Inflammatory macrophage (primary cell): ENCODE measurements at regions not wholly inside any gene's neighbourhood (a gene's known extent, or its start where the extent isn't known, plus 50 kb on each side); places are given as distances from the start of the nearest gene placed in this dataset.
A peak's percentile ranks its signal among the peaks of the same experiment; 100 is the strongest.
"Not testable (repeated sequence)": the region's sequence is repeated elsewhere in the genome, so short reads cannot be mapped to it uniquely, and the experiment has no call there.

Experiments used
- DNase-seq, 2 donors: peaks; one replicate each; pipeline ENCODE4 v3.0.0-alpha.2; 2020 to 2022

DNA sequence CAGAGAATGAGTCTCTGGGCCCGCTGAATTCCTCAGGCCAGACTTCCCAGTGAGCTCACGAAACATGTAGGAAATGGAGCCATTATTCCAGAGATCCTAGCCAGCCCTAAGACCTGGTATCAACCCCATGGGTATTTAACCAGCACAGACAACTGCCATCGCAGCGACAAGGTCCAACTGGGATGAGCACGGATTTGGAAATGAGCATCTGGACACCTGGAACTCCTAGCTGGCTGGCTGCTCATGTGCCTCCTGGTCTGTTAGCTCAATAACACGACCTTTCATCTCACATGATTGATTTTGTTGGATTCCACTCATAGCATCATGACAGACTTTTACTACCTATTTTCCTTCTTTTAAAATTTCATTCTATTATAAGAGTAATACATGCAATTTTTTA lies 51.0 kb downstream of the POU3F3 start:
- no peak for DNase-seq

- DNase-seq, result no peak
Observed at GRCh38 chr2:104909317-104909716, 55.4 kb downstream of the POU3F3 start.

GRCh38 chr2:104914509-104914908 lies 60.6 kb downstream of the POU3F3 start:
- DNase-seq, result no peak

- no peak for DNase-seq
Observed at GRCh38 chr2:104915107-104915793, 61.3 kb downstream of the POU3F3 start.

GRCh38 chr2:104919127-104919526 lies 65.2 kb downstream of the POU3F3 start:
- no peak for DNase-seq

- DNase-seq, result no peak
Observed at GRCh38 chr2:104923665-104924064, 69.8 kb downstream of the POU3F3 start.

DNA sequence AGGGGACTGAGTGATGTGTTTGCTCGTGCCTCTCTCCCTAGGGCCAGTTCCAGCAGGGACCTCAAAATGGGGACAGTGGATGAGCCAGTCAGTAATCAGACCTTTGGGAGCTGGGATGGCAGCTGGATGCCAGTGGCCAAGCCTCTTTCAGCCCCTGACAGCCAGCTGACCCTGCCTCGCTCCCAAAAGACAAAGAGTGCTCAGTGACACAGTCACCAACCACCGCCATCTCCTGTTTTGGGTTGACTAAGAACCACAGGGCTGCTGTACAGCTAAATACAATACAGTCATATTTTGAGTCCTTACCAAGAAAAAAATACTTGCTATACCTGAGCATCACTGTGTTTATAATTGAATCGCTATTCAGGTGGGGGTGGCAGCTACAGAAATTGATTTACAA lies 75.7 kb downstream of the POU3F3 start:
- DNase-seq, result no peak

- DNase-seq, result no peak
Observed at GRCh38 chr2:104930732-104931131, 76.8 kb downstream of the POU3F3 start.

GRCh38 chr2:104932243-104932642 lies 78.3 kb downstream of the POU3F3 start:
- DNase-seq, result no peak

GRCh38 chr2:104933151-104933917 lies 79.4 kb downstream of the POU3F3 start:
- DNase-seq, result no peak

DNA sequence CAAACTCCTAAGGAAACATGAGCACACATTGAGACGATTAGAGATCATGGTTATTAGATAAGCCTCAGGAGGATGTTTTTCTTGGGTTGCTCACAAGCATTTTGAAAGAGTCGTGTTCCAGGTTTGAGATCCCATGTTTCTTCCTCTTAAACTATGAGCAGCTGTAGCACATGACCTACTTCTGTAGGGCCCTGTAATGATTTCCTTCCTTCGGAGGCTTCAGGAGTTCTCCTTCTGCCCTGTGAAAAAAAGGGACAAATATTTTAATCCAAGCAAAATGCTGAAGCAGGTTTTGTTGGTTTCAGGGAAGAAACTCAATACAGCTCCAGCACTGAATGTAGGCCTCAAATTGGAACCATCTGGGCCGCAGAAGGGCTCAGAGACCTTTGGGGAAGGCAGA lies 82.6 kb downstream of the POU3F3 start:
- DNase-seq, result no peak

DNA sequence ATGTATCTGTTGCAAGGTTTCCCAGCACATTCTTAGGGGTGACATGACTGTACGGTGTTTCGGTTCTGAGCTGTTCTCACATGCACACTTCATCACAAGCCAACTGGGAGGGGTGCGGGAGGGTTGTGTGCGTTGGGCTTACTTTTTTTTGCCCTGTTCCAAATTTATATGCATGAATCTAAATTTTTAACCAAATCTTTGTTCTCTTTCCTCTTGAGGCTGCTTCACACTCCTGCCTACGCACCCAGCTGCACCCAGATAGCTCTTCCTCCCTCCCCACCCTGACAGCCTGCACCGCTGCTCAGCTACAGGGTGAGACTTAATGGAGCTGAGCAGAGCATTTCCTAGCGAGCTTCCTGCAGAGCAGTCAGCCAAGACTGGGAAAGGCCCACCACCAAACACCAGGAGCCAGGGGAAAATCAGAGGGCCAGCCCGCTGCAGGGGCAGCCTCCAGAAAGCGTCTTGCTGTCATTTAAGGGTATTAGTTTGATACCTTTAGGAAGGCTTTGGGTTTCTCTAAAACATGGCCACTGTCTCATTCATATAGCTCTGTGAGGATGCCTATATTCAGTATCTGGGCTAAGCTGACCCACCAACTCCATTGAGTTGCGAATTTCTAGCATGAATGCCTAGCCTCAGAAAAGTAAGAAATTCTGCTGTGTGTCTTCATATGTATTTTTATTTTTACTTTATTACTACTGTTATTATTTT lies 84.5 kb downstream of the POU3F3 start:
- DNase-seq, result no peak

DNA sequence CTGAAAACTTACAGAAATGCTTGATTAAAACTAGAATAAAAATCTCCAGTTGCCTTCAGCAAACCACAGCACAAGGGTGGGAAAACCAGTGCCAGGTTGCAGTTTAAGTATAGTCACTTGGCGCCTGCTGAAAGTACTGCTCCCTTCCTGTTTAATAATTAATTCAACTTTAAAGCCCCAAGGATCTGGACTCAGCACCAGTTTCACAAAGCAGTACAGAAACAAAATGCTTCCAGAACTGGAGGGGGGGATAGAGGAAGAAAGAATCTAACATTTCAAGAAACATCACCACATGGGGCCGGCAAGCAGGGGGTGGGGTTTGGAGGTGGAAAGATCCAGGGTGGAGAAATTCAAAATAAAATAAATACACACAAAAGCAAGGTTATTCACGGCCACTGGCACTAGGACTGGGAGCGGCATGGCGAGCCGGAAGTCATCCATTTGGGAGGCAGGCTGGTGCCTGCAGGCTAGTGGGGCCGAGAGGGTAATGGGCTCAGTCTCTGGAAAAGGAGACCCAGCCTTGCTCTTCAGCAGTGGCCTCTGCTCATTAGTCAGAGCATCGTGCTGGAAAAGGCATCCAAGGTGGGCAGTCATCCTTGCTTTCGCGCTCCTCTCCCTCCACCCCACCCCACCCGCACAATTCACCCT lies 85.8 kb downstream of the POU3F3 start:
- no peak for DNase-seq

DNA sequence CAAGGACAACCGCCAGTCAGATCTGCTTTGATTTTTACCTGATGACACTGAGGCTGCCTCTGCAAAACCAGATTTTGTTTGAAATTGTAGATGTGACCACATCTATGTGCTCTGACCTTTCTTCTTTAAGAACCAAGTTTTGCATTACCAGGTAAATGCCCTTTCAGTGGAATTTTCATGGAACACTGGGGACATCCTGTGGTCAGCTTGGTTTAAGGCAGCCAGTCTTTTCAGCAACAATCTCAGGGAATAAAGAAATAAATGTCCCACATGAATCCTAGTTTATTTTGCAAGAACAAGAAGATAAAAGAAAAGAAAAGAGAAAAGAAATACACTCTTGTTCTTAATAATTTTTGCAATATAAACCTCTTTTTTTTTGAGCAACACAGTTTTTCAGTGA lies 90.6 kb downstream of the POU3F3 start:
- no peak for DNase-seq

DNA sequence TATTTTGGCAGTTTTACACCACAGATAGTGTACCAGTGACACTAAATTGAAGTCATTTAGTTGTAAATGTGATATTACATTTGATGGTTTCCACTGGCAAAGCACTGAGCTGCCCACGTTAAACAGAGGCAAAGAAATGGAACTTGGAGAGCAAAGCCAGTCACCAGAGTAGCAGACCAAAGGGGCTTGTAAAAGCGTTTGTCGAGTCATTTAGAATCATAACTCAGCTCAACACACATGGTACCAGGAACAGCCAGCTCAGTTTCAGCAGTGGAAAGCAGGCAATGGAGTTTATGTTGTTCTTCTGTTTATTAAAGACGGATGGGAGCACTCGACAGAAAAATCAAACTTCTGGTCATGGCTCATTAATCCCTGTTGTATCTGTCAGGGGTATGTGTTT lies 91.2 kb downstream of the POU3F3 start:
- no peak for DNase-seq

- DNase-seq, result no peak
Observed at GRCh38 chr2:104945866-104946265, 92.0 kb downstream of the POU3F3 start.

DNA sequence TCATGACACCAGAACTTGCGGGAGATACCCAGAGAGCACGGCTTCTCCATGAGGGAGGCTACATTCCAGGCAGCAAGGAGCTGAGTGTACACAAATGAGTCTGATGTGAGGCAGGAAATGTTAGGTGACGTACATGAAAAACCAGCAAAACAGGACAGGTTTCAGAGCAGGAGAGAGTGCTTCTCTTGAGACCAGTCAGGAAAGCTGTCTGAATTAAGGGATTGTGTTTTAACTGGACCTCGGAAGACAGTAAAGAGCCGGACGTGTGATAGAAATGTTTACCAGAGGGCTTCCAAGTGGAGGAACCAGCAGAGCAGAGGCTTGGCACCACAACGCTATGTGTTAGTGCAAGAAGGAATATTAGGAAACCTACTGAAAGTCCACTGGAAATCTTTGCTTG lies 90.4 kb upstream of the MRPS9 start:
- not testable (repeated sequence) for DNase-seq

GRCh38 chr2:104952976-104953375 lies 84.9 kb upstream of the MRPS9 start:
- DNase-seq, result no peak

GRCh38 chr2:104965900-104966299 lies 72.0 kb upstream of the MRPS9 start:
- no peak for DNase-seq

DNA sequence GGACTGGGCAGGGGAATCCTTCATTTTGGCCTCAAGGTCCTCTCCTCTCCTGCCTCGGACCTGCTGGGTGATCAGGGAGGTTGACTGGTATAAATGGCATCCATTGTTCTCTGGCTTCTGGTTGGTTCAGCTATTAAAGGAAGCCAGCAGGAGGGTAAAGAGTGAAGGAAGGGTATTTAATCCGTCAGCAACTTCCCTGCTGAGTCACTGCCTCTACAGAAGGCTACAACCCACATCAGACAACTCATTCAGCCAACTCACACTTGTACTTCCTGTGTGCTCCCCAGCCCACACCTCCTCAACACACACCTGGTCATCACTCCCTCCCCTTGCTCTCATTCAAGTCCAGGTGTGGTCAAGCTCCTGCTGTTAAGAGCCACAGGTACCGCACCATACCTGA lies 68.3 kb upstream of the MRPS9 start:
- DNase-seq, result no peak

GRCh38 chr2:104975371-104975770 lies 62.5 kb upstream of the MRPS9 start:
- peak in 1 of 2 donors; percentile 2 for DNase-seq

GRCh38 chr2:104975851-104976250 lies 62.0 kb upstream of the MRPS9 start:
- DNase-seq, result peak; percentile 21 to 57

GRCh38 chr2:104976603-104977120 lies 61.2 kb upstream of the MRPS9 start:
- peak; percentile 10 to 39 for DNase-seq
